ENCODE measurements at regions not wholly inside any gene's neighbourhood (a gene's known extent, or its start where the extent isn't known, plus 50 kb on each side); places are given as distances from the start of the nearest gene placed in this dataset.
A peak's percentile ranks its signal among the peaks of the same experiment; 100 is the strongest.

DNA sequence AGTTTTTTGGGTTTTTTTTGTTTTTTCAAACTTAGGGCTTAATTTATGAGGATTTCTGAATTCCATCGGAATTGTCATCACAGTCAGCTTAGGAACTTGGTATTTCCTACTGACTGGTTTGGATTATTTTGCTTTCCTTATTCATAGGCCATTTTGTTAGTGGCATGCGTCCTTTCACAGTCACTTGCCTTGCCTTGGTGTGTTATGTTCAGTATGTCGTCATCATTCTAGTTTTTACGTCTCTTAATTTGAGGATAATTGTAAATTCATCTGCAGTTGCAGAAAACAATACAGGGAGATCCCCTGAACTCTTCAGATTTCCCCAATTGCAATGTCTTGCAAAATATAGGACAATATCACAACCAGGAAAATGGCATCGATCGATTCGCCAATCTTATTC is 485.3 kb downstream of the CBLN2 start:
- no peak for DNase-seq

DNA sequence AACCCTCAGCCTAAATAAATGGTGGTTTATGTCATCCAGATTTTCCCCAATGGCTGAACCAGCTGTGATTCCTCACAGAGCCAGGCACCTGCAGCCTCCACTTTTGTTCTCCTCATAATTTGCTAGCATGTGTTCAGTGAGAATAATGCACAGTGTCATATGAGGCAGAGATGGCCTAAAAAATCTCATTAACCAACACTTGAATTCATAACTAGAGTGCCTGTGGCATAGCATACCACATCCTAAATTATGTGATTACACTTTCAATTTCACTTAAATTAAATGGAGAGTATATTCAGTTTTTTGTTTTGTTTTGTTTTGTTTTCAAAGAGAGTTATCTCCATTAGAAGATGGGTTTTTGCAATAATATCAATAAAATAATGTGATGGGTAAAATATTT is 488.0 kb downstream of the CBLN2 start:
- DNase-seq = no peak

DNA sequence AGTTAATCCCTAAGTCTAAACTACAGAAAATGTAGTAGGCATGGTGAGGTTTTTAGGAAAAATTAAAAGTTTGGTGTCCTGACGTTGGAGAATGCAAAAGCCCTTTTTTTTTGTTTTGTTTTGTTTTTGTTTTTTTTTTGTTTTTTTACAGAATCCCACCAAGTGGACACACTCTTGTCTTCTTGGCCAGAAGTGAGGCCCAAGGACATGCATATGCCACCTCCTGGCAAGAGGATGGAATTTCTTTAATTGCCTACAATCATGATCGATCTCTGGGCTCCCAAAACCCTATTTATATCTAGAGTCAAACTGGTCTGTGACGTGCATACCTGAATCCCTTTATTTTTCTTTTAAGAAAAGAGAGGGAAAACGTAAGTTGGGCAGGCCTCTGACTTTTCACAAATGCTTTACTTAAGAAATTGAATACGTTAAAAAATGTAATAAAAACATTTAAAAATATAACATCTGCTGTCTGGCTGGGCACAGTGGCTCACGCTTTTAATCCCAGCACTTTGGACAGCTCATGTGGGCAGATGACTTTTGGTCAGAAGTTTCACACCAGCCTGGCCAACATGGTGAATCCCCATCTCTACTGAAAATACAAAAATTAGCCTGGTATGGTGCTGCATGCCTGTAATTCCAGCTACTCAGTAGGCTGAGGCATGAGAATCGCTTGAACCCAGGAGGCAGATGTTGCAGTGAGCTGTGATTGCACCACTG is 502.7 kb downstream of the CBLN2 start:
- peak; percentile 30 for DNase-seq

DNA sequence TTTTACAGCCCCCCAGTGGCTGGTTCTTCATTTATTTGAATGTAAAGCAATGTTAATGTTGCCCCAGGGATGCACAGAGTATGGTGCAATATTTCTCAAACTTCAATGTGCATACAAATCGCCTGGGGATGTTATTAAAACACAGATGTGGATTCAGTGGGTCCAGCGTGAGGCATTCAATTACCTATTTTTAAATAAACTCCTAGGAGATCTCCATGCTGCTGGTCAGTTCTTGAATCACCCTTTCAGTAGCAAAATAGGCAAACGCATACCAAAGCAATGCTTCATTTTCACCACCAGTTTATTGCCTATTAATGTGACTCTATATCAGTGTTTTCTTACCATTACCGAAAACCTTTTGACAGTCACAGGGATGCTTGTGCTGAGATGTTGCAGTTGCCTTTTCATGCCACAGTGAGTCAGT is 530.7 kb downstream of the CBLN2 start:
- DNase-seq = peak; percentile 29

DNA sequence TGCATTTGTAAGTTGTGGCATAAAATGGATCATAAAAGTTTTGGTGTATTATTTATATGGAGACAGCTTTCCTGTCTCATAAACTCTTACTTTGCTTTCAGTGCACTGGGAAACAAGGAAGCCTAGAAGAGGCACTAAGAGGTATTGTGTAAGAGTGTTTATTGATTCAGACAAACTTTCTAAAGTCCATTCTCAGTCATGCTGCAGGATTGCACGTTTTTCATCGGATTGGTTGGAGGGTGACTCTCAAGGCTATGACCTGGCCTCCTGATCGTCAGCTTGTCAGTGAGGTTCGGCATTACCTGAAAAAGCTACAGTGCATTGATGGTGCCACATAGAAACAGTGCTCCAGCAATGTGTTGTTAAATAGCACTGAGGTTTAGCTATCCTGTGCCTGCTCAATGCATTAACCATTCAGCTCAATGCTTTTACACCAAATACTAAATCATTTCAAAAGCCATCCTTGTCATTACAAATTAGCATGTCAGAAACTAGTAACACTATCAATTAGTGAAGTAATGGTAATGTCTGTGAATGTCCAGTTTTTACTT is 545.5 kb downstream of the CBLN2 start:
- no peak for DNase-seq

DNA sequence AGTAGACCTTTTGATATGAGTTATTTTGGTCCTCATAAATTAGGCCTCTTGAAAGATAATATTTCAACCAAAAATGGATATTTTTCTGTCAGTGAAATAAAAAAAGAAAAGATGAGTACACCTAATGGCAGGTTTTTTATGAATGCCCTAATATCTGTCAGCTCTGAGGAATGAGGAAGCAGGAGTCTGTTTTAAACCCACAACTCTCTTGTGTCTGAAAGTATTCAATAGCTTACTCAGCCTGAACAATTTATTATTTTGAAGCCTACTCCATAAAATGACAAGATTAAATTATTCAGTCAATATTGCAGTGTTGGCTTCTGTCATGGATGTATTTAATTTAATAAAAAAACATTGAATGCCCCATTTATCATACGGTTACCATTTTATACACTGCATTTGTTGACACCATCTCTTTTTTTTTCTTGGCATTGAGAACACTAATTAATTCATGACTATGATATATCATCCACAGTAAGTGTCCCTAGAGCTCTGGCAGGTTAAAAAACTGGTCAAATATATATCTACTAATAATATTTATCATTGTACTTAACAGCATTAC is 548.2 kb downstream of the CBLN2 start:
- no peak for DNase-seq

DNA sequence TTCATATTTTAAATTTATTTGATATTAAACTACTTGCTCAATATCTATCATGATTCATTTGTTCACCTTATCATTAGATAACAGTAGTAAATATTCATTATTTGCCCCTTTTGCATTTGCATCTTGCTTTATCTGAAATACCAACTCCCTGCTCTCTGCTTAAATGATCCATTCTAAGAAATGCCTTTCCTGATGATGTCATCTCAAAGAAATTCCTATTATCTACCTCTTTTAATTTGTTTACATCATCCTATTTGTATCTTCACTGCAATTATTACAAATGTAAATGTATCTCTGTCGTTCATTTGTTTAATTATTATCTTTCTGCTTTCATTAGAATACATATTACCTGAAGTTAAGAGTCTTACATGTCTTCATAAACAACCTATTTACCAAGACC is 549.9 kb downstream of the CBLN2 start:
- DNase-seq = no peak

DNA sequence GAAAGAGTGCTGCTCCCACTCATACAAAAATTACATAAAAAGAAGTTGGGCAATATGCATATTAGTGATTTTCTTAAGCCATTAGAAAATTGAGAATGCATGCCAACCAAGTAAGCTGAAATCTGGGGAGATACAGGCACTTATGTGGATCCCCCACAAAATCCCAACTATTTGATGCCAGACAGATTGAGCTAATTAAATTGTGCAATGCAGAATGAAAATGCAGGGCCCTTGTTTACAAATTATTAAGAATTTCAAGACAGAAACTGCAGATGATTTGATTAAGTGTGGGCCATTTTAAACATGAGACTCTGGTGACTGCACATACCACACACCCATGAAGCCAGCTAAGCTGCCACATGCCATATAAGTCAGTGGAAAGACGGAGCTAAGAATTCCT is 554.5 kb downstream of the CBLN2 start:
- DNase-seq = no peak

DNA sequence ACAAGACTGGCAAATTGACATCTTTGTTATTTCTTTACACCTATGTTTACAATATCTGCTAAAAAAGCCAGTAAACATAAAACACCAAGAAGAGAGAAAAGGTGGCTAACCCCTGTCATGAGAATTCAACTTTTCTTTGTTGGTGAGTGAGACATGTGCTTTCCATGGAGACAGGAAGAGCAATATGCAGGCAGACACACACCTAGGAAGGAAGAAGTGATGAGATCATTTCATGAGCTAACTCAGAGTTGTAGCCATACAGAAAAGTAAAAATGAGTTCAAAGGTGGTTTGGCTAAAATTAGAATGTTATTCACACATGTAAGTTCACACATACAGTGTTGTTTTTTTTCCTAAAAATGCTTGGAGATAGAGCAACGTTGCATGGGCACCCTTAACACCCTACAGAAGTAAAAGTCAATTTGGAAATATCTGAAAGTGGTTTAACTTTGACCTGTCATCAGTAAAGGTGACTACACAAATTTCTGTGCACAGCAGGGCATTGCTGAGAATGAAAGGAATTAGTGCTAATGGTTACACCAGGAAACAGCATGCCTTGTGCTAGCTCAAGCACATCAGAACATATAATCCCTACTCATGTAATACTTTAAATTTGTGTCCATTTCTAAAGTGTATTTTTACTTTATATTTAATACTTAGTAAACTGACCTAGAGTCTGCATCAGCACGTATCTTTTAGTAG is 557.6 kb downstream of the CBLN2 start:
- no peak for DNase-seq

DNA sequence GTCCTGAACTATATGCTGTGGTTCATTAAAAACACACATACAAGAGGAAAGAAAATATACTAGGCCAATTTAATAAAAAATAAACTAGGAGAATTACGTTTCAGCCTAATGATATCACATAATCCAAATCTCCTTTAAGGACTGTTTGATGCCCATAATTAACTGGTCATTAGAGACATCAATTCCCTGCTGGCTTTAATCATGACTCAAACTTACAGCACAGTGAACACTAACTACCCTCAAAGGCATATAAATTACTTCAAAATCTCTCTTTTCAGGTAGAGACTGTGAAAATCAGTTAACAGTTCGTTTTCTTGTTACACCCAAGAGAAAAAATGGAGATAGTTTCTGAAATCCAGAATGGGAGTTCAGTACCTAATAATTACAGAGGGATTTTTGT is 567.4 kb downstream of the CBLN2 start:
- no peak for DNase-seq

DNA sequence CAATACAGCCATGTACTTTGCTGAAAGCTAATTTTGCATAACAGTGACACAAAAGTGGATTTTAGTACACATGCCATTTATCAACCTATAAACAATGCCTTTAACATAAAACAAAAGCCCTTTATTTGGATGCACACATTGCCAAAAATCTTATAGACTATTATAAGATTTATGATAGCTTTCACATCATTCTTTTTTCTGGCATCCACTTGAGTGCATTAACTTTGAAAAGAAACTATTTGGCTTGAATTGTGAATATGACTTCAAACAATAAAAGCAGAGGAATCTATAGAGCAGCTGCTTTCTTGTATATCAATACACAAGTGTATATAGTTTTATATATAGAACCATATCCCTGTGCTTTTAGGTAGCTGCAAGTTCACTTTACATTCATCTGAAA is 577.4 kb downstream of the CBLN2 start:
- no peak for DNase-seq

DNA sequence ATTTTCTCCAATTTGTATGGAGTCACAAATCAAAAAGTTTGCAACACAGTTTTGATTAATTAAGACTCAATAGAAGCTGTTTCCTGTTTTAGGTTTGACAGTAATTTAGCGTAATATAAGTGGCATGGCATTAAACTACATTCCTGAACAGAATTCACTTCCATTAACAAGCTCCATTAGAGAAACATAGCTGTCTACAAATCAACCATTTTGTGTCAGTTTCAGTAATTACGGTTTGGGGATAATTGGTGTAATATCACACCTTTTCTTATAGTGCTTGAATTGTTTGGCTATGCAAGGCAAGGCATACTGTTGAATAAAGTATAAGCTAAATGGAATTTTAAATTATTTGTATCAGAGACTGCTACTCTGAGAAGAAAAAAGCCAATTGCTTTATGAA is 585.5 kb downstream of the CBLN2 start:
- DNase-seq = no peak

DNA sequence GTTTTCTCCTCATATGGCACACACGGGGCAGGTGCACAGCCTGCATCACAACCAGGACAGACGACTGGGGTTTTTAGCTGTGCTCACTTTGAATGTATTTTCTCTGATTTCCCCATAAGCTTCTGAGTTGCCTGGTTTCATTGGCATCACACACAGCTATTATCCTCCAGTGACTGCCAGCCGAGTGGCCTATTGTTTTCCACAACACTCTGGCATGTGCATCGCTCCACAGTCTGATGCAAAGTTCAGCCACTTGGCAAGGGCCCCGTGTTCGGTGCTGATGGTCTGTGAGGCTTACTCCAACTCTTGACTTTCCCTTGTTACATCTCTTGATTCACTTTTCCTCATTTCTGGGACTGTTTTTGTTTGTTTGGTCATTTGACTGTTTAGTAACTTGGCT is 593.1 kb downstream of the CBLN2 start:
- DNase-seq = no peak

DNA sequence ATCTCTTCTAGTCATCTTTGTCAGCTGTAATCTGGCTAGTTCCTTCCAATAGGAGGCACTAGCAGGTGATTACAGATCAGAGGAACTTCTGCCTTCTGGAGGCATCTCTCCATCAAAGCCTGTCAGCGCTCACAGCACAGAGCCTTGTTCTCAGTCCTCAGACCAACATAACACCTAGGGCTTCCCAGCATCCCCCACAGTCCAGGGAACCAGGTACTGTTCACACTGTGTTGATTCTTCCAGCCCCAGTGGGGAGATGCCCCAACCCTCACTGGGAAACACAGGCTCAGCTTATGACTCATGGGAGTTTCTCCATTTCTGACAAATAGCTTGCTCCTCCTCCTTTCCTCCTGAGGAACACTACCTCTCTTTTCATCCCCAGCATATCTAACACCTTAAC is 601.7 kb downstream of the CBLN2 start:
- no peak for DNase-seq

DNA sequence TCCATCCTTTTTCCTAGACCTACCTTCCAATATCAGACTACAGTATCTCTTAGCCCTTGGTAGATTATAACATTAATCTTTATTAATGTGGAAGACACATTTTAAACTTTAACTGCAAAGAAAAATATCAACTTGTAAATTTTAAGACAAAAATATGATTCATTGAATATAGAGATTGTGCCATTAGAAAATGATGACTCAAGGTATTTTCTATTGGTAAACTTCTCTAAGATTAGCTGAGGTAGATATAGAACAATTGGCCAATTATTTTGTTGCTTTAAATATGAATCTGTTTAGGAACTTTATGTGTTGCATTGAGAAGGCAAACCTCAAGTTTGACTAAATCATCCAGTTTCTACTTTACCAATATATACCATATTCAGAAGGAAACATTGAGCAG is 604.7 kb downstream of the CBLN2 start:
- DNase-seq = no peak

DNA sequence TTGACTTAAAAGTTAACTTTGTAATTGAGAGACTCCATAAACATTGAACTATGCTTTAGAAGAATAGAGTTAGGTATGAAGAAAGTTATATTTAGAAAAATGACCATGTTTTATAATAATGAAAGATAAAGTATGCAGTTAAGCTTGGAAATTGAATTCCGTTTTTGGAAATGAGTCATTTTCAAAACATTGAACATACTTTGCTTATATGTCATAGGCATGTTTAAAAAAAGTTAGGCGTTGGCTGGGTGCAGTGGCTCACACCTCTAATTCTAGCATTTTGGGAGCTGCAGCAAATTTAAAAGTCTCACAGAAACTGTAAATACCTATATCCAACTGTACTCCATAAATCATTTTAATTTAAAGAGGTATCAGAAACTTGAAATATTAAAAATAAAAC is 607.4 kb downstream of the CBLN2 start:
- DNase-seq = no peak

DNA sequence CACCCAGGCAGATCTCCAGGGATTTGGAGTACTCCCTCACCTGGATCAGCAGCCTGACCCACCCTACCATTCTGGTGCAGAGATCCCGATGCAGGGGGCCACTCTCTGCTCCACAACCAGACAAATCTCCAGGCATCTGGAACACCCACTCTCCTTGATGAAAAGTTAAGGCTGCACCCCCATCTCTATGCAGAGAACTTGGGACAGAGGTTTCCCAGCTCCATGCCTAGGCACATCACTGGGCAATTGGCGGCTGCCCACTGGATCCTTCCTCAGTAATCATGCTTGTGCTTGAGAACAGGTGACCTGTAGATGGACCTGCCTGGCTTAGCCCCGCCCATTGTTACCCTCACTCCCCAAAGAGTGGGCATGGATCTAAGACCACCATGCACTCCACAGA is 624.9 kb downstream of the CBLN2 start:
- DNase-seq = no peak

DNA sequence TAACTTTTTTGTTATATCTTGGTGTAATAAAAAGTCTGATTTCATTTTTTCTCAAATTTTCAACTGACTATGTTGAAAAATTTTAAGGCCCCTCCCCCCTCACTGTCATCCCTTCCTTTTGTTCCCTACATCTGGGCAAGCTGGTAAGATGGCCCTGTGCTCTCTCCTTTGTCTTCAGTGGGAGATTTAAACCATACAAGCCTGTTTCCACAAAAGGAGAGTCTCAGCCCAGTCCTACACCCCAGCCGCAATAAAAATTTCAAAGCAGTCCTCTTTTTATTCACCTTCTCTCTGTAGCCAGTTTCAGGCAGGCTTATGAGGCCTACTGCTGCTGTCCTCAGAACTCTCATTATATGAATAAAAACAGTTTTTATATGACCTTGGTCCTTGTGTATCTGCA is 630.5 kb downstream of the CBLN2 start:
- no peak for DNase-seq

DNA sequence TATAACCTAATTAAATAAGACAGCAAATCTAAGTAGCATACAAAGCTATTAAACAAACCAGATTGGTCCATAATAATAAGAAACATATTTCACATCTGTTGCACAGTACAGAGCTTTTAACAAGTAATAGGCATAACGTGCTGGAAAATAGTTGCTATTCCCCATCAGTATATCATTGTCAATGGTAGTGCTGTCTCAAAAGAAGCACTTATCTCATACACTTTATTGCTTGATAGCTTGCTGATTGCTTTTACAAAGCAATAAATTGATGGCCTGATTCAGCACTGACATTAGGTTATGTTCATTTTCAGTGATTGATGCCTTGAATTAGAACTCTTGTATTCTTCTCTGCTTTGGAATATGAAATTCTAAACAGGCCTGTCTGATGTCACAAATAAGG is 641.7 kb downstream of the CBLN2 start:
- DNase-seq = no peak

DNA sequence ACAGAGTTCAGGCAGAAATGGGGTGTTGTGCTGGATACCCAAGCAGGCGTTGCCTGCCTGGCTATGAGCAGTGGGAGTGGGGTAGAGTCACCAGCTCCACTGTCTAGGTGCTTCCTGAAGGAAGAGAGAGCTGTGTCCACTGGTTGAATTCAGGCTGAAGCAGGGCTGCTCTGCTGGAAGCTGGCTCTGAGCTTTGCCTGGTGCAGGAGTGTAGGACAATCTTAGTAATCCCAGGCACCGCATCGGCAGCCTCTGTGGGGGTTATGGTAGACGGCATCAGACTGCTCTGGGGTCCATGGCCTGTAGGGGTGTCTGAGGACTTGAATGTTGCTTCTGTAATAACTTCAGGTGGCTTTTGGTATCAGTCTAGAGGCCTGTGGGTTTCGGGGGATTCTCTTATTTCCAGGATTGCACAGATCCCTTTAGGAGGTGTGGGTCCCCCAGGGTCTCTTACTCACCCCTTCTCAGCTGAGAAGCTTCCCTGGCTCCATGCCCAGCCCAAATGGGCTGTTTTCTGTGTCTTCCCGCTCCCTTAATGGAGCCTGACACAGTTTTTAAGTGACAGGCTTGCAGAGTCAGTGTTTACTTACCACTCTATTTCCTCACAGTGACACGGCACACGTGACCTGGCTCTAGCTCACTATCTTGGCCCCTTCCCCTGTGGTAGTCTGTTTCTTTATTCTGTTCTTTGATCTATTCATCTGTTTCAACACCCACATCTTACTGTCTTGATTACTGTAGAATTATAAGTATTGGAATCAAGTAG is 644.3 kb downstream of the CBLN2 start:
- peak; percentile 69 for DNase-seq

DNA sequence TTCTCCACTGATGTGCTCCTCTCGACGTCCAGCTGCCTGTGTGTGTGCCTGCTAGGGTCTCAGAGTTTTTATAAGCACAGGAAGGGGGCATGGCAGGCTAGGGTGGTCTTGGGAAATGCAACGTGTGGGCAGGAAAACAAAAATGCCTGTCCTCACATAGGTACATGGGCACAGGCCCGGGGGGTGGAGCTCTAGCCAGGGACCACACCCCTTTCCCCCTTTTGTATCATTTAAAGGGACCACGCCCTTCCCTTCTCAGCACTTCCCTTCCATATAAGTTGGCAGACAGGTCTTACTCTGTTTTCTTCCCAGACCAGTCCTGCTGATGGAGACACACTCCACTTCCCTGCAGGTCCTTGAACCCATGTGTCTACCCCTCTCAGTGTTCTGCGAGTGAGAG is 645.0 kb downstream of the CBLN2 start:
- DNase-seq = peak; percentile 10

DNA sequence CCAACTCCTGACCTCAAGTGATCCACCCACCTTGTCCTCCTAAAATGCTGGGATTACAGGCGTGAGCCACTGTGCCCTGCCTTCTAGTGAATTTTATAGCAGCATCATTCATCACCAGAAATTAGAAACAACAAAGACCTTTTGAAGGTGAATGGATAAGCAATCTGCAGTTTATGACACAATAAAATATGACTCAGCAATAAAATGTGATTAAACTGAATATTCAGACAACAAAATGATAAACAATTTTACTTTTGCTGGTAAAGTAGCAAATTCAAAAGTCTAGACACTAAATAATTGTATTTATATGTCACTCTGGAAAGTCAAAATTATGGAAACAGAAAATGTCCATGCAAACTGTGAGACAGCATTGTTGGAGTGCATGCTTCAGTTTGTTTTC is 656.6 kb downstream of the CBLN2 start:
- no peak for DNase-seq

DNA sequence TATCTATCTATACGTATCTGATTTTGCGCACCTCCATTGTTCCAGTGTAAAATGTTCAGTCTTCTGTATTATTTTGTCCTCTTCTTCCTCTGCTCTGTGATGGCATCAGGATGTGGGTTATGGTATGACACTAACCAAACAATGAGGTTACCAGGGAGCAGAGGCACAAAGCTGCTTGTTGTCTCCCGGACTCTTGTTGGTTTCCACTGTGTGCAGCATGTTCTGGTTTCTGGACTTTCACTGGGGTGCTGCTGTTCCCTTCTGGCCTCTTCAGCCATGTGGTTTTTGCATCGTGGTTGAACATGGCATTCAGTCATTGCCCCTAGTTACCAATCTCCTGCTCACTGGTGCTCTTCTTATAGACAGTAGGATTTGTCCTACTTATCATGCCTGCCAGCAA is 665.9 kb downstream of the CBLN2 start:
- peak; percentile 8 for DNase-seq

DNA sequence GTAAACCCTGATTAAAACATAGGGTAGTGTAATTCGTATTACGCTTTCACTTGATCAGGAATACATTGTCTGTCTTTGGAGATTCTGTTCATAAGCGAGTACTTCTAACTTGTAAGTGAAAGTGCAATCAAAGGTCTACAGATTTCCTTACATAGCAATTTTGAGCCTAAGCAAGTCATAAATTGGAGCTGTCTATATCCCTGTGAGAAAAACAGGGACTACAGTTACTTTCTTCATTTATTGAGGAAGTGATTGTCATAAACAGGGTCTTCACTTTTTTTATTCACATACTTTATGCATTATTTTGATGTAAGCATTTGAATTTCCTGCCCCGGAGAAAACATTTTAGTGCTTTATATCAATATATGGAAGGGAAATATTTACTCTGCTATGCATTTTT is 670.4 kb downstream of the CBLN2 start:
- DNase-seq = no peak

Measured in OCI-M1 (cell line).